Endodermal cell (in vitro differentiated cells): ENCODE measurements at regions not wholly inside any gene's neighbourhood (a gene's known extent, or its start where the extent isn't known, plus 50 kb on each side); places are given as distances from the start of the nearest gene placed in this dataset.

Experiments
- DNase-seq: peaks from one replicate; pipeline ENCODE4 v3.0.0-alpha.2; 2017
- H3K27ac ChIP-seq: 2 replicates; pipeline ENCODE4 v1.5.1; 2013; ENCODE audit warnings: mild to moderate bottlenecking, low read depth, low read length, moderate library complexity
- H3K27me3 ChIP-seq: 2 replicates; pipeline ENCODE4 v1.6.1; 2013; ENCODE audit warnings: mild to moderate bottlenecking, low read length, moderate library complexity; ENCODE audit not compliant: insufficient read depth, control insufficient read depth, poor library complexity, severe bottlenecking
- H3K36me3 ChIP-seq: 2 replicates; pipeline ENCODE4 v1.7.0; 2013; ENCODE audit warnings: mild to moderate bottlenecking, low read length, moderate library complexity; ENCODE audit not compliant: control insufficient read depth, insufficient read depth
- H3K4me1 ChIP-seq: one replicate; pipeline ENCODE4 v1.7.0; 2013; ENCODE audit warnings: low read length; ENCODE audit not compliant: control insufficient read depth, insufficient read depth
- H3K4me3 ChIP-seq: 2 replicates; pipeline ENCODE4 v1.5.1; 2013; ENCODE audit warnings: mild to moderate bottlenecking, low read length, moderate library complexity
- H3K9ac ChIP-seq: 2 replicates; pipeline ENCODE4 v1.6.1; 2013; ENCODE audit warnings: mild to moderate bottlenecking, low read length, moderate library complexity; ENCODE audit not compliant: poor library complexity, severe bottlenecking; ENCODE audit errors: extremely low read depth
- H3K9me3 ChIP-seq: 2 replicates; pipeline ENCODE4 v1.6.1; 2013; ENCODE audit warnings: mild to moderate bottlenecking, low read length, moderate library complexity; ENCODE audit not compliant: control insufficient read depth
- H3K27ac Mint-ChIP-seq: 2 replicates; pipeline ENCODE4 v1.8.0; 2020; ENCODE audit warnings: mixed read lengths
- H3K27me3 Mint-ChIP-seq: 2 replicates; pipeline ENCODE4 v1.8.0; 2021; ENCODE audit warnings: mild to moderate bottlenecking, mixed read lengths; ENCODE audit not compliant: insufficient read depth
- H3K36me3 Mint-ChIP-seq: 2 replicates; pipeline ENCODE4 v1.8.0; 2020; ENCODE audit warnings: low read depth, mixed read lengths
- H3K4me1 Mint-ChIP-seq: 2 replicates; pipeline ENCODE4 v1.8.0; 2020; ENCODE audit warnings: mixed read lengths
- H3K4me3 Mint-ChIP-seq: 2 replicates; pipeline ENCODE4 v1.8.0; 2020; ENCODE audit warnings: mild to moderate bottlenecking, moderate library complexity, mixed read lengths
- H3K9me3 Mint-ChIP-seq: 2 replicates; pipeline ENCODE4 v1.8.0; 2020; ENCODE audit warnings: mild to moderate bottlenecking, mixed read lengths
- WGBS, 2 experiments: methylation state at CpG; one replicate each; pipeline versions ENCODE4 v1.1.5 to v1.1.7; 2013; ENCODE audit warnings: missing lambda C conversion rate in 2 of 2, mixed read lengths in 1 of 2; ENCODE audit not compliant: insufficient coverage in 1 of 2, insufficient read length in 1 of 2; 5-methylcytosine and 5-hydroxymethylcytosine counted together
- TF ChIP-seq, protein P1 (sequence below): fragments of 200-600 bp; sonication (generic); conservative IDR thresholded peaks from 2 replicates; pipeline ENCODE4 v1.5.0; 2021; ENCODE audit warnings: antibody characterized with exemption, mild to moderate bottlenecking

DNA sequence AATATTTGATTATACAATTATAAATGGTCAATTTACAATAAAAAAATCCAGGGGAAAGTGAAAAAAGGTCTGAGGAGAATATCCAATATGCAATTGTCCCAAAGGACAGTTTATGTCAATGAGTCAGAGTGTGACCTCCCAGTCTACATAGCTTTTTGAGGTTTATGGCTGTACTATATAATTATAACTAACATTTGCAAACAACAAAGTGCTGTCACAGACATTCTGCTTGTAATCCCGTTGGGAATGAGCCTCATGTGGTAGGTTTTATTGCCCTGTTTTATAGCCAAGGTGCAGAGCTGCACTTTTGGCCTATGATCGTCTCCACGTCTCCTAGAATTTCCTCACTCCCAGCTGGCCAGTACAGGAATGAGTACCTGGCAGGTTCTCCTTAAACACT lies 103.8 kb downstream of the ADSS2 start:
- Histone ChIP-seq H3K27ac (no peak overlapping the region), H3K36me3 (no peaks in the 10 kb centered on the region), H3K4me1 (no peaks in the 10 kb centered on the region), H3K9me3 (no peaks in the 10 kb centered on the region), H3K9ac (no peak overlapping the region), H3K27me3 (no peaks in the 10 kb centered on the region), H3K4me3 (no peak overlapping the region)
- Mint-ChIP-seq H3K9me3 (peaks cover 3% of the 10 kb centered on the region), H3K36me3 (no peaks in the 10 kb centered on the region), H3K27ac (no peak overlapping the region), H3K4me1 (peaks cover 31% of the 10 kb centered on the region), H3K4me3 (no peak overlapping the region), H3K27me3 (peaks cover 5% of the 10 kb centered on the region)
- TF ChIP-seq, protein P1, sequence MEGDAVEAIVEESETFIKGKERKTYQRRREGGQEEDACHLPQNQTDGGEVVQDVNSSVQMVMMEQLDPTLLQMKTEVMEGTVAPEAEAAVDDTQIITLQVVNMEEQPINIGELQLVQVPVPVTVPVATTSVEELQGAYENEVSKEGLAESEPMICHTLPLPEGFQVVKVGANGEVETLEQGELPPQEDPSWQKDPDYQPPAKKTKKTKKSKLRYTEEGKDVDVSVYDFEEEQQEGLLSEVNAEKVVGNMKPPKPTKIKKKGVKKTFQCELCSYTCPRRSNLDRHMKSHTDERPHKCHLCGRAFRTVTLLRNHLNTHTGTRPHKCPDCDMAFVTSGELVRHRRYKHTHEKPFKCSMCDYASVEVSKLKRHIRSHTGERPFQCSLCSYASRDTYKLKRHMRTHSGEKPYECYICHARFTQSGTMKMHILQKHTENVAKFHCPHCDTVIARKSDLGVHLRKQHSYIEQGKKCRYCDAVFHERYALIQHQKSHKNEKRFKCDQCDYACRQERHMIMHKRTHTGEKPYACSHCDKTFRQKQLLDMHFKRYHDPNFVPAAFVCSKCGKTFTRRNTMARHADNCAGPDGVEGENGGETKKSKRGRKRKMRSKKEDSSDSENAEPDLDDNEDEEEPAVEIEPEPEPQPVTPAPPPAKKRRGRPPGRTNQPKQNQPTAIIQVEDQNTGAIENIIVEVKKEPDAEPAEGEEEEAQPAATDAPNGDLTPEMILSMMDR, result no peak
- 75 to 87% methylated on average over 2 to 3 of the region's 3 CpGs for WGBS, 2 experiments
- peak; percentile 17 for DNase-seq

DNA sequence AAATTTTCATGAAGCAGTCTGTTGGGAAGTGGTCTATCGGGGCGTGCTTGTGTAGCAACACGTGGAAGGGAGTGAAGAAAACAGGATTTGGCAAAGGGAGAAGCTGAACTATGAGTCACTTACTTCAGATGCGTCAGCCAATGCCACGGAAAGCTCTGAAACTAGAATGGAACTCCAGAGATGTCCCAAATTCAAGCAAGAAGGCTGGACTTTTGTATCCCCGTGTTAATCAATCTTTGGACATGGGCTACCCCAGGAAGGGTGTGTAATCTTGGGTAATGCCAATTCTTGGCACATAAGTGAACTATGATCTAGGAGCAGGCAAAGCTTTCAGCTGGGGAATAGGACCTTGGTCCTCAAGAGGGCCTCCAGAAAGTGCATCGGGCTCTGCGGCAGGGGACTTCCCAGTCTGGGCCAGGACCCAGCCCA lies 102.6 kb downstream of the ADSS2 start:
- Mint-ChIP-seq H3K27me3 (peaks cover 5% of the 10 kb centered on the region), H3K27ac (no peak overlapping the region), H3K9me3 (peaks cover 3% of the 10 kb centered on the region), H3K4me3 (no peak overlapping the region), H3K4me1 (peaks cover 37% of the 10 kb centered on the region), H3K36me3 (no peaks in the 10 kb centered on the region)
- TF ChIP-seq, protein P1, result no peak
- Histone ChIP-seq H3K4me1 (no peaks in the 10 kb centered on the region), H3K27me3 (no peaks in the 10 kb centered on the region), H3K36me3 (no peaks in the 10 kb centered on the region), H3K4me3 (no peak overlapping the region), H3K9ac (no peak overlapping the region), H3K9me3 (no peaks in the 10 kb centered on the region), H3K27ac (no peak overlapping the region)
- WGBS, 2 experiments, result 95 to 98% methylated on average over 8 of the region's 8 CpGs
- peak; percentile 27 for DNase-seq

DNA sequence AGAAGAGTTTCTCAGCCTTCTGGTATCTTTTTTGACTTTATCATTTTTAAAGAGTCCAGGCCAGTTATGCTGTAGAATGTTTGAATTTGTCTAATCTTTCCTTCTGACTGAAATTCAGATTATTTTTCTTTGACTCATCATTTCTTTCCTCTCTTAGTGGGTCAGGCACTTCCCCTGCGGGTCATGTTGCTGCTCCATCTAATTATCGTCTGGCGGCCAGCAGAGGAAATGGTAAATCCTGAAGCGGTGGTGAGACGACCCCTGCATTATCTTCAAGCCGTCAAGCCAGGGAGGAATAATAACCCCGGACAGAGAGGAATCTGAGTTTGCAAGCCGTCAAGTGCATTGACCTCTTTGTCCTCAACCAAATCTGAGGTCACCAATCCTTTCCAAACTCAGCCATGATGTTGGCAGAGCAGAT lies 102.1 kb downstream of the ADSS2 start:
- Histone ChIP-seq H3K9me3 (no peaks in the 10 kb centered on the region), H3K27ac (no peak overlapping the region), H3K27me3 (no peaks in the 10 kb centered on the region), H3K9ac (no peak overlapping the region), H3K36me3 (no peaks in the 10 kb centered on the region), H3K4me1 (no peaks in the 10 kb centered on the region), H3K4me3 (no peak overlapping the region)
- no peak overlapping the region for H3K27ac Mint-ChIP-seq
- H3K4me1 Mint-ChIP-seq, result peaks cover 37% of the 10 kb centered on the region
- H3K27me3 Mint-ChIP-seq, result peaks cover 5% of the 10 kb centered on the region
- no peaks in the 10 kb centered on the region for H3K36me3 Mint-ChIP-seq
- no peak overlapping the region for H3K4me3 Mint-ChIP-seq
- H3K9me3 Mint-ChIP-seq, result peaks cover 3% of the 10 kb centered on the region
- TF ChIP-seq, protein P1, result no peak
- peak; percentile 36 for DNase-seq
- WGBS, 2 experiments, result 69 to 93% methylated on average over 5 to 8 of the region's 8 CpGs
